Stimulated activated CD8-positive, alpha-beta memory T cell treated with anti-CD3 and anti-CD28 coated beads, Interleukin-15, amount 100 ng/mL, for 1 hour (primary cell): ENCODE measurements at regions not wholly inside any gene's neighbourhood (a gene's known extent, or its start where the extent isn't known, plus 50 kb on each side); places are given as distances from the start of the nearest gene placed in this dataset.

Experiments used
- DNase-seq: peaks from one replicate; pipeline ENCODE4 v3.0.0-alpha.2; 2020; ENCODE audit warnings: low read depth

- DNase-seq, result no peak
Observed at GRCh38 chr18:46411867-46412690, 244.9 kb downstream of the LOXHD1 start.

- DNase-seq, result no peak
Observed at GRCh38 chr18:46412916-46413315, 244.1 kb downstream of the LOXHD1 start.

GRCh38 chr18:46413684-46414083, 243.3 kb downstream of the LOXHD1 start:
- DNase-seq, result no peak

- no peak for DNase-seq
Observed at GRCh38 chr18:46414863-46415262, 242.2 kb downstream of the LOXHD1 start.

GRCh38 chr18:46415532-46416252, 241.3 kb downstream of the LOXHD1 start:
- no peak for DNase-seq

GRCh38 chr18:46416706-46417638, 240.0 kb downstream of the LOXHD1 start:
- DNase-seq, result no peak

- DNase-seq, result no peak
Observed at GRCh38 chr18:46418663-46419260, 238.3 kb downstream of the LOXHD1 start.

- no peak for DNase-seq
Observed at GRCh38 chr18:46419391-46420141, 237.5 kb downstream of the LOXHD1 start.

- DNase-seq, result no peak
Observed at GRCh38 chr18:46421973-46422551, 235.0 kb downstream of the LOXHD1 start.

GRCh38 chr18:46422552-46423055, 234.4 kb downstream of the LOXHD1 start:
- no peak for DNase-seq

- no peak for DNase-seq
Observed at GRCh38 chr18:46423226-46423805, 233.7 kb downstream of the LOXHD1 start.

- DNase-seq, result no peak
Observed at GRCh38 chr18:46424898-46425297, 232.1 kb downstream of the LOXHD1 start.

GRCh38 chr18:46425511-46425910, 231.5 kb downstream of the LOXHD1 start:
- no peak for DNase-seq

GRCh38 chr18:46426021-46426678, 230.9 kb downstream of the LOXHD1 start:
- DNase-seq, result no peak

GRCh38 chr18:46426679-46427047, 230.4 kb downstream of the LOXHD1 start:
- no peak for DNase-seq
